ENCODE measurements at regions not wholly inside any gene's neighbourhood (a gene's known extent, or its start where the extent isn't known, plus 50 kb on each side); places are given as distances from the start of the nearest gene placed in this dataset.

- in situ Hi-C loops (cut with HindIII; ENCODE audit: low pct_unique_long_range_greater_than_20kb, low sequenced_read_pairs) = no loop called here
- no peak overlapping the region for H3K4me3 ChIP-seq (ENCODE audit: low read depth in 2 of 2, low read length in 2 of 2)
- ATAC-seq = no peak
- no peak for TF ChIP-seq REST (IDR thresholded peaks at IDR 0.05; ENCODE audit: insufficient read depth in 1 of 2, low read depth in 2 of 2, low read length in 1 of 2)
- TF ChIP-seq POLR2AphosphoS5 (IDR thresholded peaks at IDR 0.05; ENCODE audit: low read depth, low read length) = no peak
- no peak for TF ChIP-seq SIN3A (IDR thresholded peaks at IDR 0.05; ENCODE audit: borderline replicate concordance, insufficient read depth, low read depth, low read length)
- no peak for TF ChIP-seq CTCF (IDR thresholded peaks at IDR 0.05)
- no peak for TF ChIP-seq TCF7L2 (IDR thresholded peaks at IDR 0.05; ENCODE audit: low read depth, low read length)
- no peaks in the 10 kb centered on the region for H3K36me3 ChIP-seq (ENCODE audit: control insufficient read depth, insufficient read depth, low read length)
- no TSS peak for BruUV-seq (replicated peaks)
- CTCF ChIA-PET = no interaction called here
- no peak overlapping the region for H3K27ac ChIP-seq (ENCODE audit: low read length)
- intact Hi-C loops (cut with micrococcal nuclease; ENCODE audit: unreplicated experiment) = no loop called here
- POLR2A ChIA-PET = no interaction called here
- H3K4me1 ChIP-seq (ENCODE audit: control insufficient read depth, insufficient read depth, low read length) = no peaks in the 10 kb centered on the region
- no peaks in the 10 kb centered on the region for H3K9me3 ChIP-seq (ENCODE audit: control insufficient read depth, insufficient read depth, low read depth, low read length)
- H3K27me3 ChIP-seq (ENCODE audit: control insufficient read depth, insufficient read depth, low read length) = no peaks in the 10 kb centered on the region
- DNase-seq (ENCODE audit: low read depth, low spot score) = no peak
These were observed 1519.5 kb downstream of the CDH11 start for GRCh38 chr16:63602206-63602927.

GRCh38 chr16:63596716-63597115 lies 1525.1 kb downstream of the CDH11 start:
- Histone ChIP-seq H3K4me1 (ENCODE audit: control insufficient read depth, insufficient read depth, low read length) (no peaks in the 10 kb centered on the region), H3K9me3 (ENCODE audit: control insufficient read depth, insufficient read depth, low read depth, low read length) (no peaks in the 10 kb centered on the region), H3K27me3 (ENCODE audit: control insufficient read depth, insufficient read depth, low read length) (no peaks in the 10 kb centered on the region), H3K36me3 (ENCODE audit: control insufficient read depth, insufficient read depth, low read length) (no peaks in the 10 kb centered on the region), H3K4me3 (ENCODE audit: low read depth in 2 of 2, low read length in 2 of 2) (no peak overlapping the region), H3K27ac (ENCODE audit: low read length) (no peak overlapping the region)
- ChIA-PET POLR2A (no interaction called here), CTCF (no interaction called here)
- ATAC-seq (no peak), DNase-seq (ENCODE audit: low read depth, low spot score) (no peak)
- intact Hi-C loops (cut with micrococcal nuclease; ENCODE audit: unreplicated experiment) = no loop called here
- in situ Hi-C loops (cut with HindIII; ENCODE audit: low pct_unique_long_range_greater_than_20kb, low sequenced_read_pairs) = no loop called here
- no peak for TF ChIP-seq REST (IDR thresholded peaks at IDR 0.05; ENCODE audit: insufficient read depth in 1 of 2, low read depth in 2 of 2, low read length in 1 of 2)
- no peak for TF ChIP-seq TCF7L2 (IDR thresholded peaks at IDR 0.05; ENCODE audit: low read depth, low read length)
- TF ChIP-seq POLR2AphosphoS5 (IDR thresholded peaks at IDR 0.05; ENCODE audit: low read depth, low read length) = no peak
- no peak for TF ChIP-seq SIN3A (IDR thresholded peaks at IDR 0.05; ENCODE audit: borderline replicate concordance, insufficient read depth, low read depth, low read length)
- no peak for TF ChIP-seq CTCF (IDR thresholded peaks at IDR 0.05)
- no TSS peak for BruUV-seq (replicated peaks)
